ENCODE measurements at regions not wholly inside any gene's neighbourhood (a gene's known extent, or its start where the extent isn't known, plus 50 kb on each side); places are given as distances from the start of the nearest gene placed in this dataset.

- H3K4me3 ChIP-seq (replicated peaks in 1 of 3; ENCODE audit: insufficient read depth in 1 of 3, low read depth in 1 of 3, low read length in 3 of 3) = no peak overlapping the region
- H3K4me2 ChIP-seq (ENCODE audit: insufficient read depth, low read length) = no peak overlapping the region
- dilution Hi-C loops (cut with MboI; ENCODE audit: extremely low pct_ligation_motif_present, low sequenced_read_pairs) = no loop called here
- H4K20me1 ChIP-seq (replicated peaks; ENCODE audit: control insufficient read depth, extremely low read depth, insufficient read depth, low read length) = no peaks in the 10 kb centered on the region
- no TSS peak for BruUV-seq (replicated peaks)
- no peaks in the 10 kb centered on the region for H3K9me1 ChIP-seq (replicated peaks; ENCODE audit: control insufficient read depth, extremely low read depth, insufficient read depth, low read length)
- no peaks in the 10 kb centered on the region for H3K9me3 ChIP-seq (replicated peaks; ENCODE audit: control insufficient read depth, insufficient read depth, low read length)
- no peak overlapping the region for H3K27ac ChIP-seq (ENCODE audit: insufficient read depth, low read depth, low read length)
- no peak overlapping the region for H3K9ac ChIP-seq (replicated peaks; ENCODE audit: extremely low read depth, insufficient read depth, low read length)
- no peak for DNase-seq (ENCODE audit: low read depth, low spot score)
- ChIA-PET CTCF (interaction anchor here (0.6 kb wide), 1 partner anchor 19 kb away, joined by 3 read pairs; no protein-coding TSS in a partner anchor), POLR2A (no interaction called here)
- no peak overlapping the region for H2AFZ ChIP-seq (ENCODE audit: low read depth, low read length)
- H3K79me2 ChIP-seq (ENCODE audit: control insufficient read depth, insufficient read depth, low read length) = no peaks in the 10 kb centered on the region
- H3K36me3 ChIP-seq (ENCODE audit: control insufficient read depth in 2 of 2, extremely low read depth in 1 of 2, insufficient read depth in 2 of 2, low read length in 2 of 2) = no peaks in the 10 kb centered on the region
- no peaks in the 10 kb centered on the region for H3K27me3 ChIP-seq (ENCODE audit: control insufficient read depth in 2 of 2, insufficient read depth in 2 of 2, low read length in 2 of 2)
- H3K4me1 ChIP-seq (ENCODE audit: control insufficient read depth, extremely low read depth, insufficient read depth, low read length) = peaks cover 19% of the 10 kb centered on the region
- no peak for FAIRE-seq
- intact Hi-C loops (cut with micrococcal nuclease) = no loop called here
- TF ChIP-seq FOS (IDR thresholded peaks at IDR 0.05; ENCODE audit: borderline replicate concordance, insufficient read depth, low read length) (no peak), MYC (IDR thresholded peaks at IDR 0.05; ENCODE audit: low read depth, low read length) (no peak), EZH2 (IDR thresholded peaks at IDR 0.05; ENCODE audit: borderline replicate concordance, low read depth, low read length, severe bottlenecking) (no peak), CTCF (IDR thresholded peaks at IDR 0.05; ENCODE audit: extremely low read depth in 1 of 2, insufficient read depth in 1 of 2, low read depth in 1 of 2, low read length in 2 of 2) (no peak), GATA2 (IDR thresholded peaks at IDR 0.05; ENCODE audit: insufficient read depth, insufficient read length, low read depth, low read length) (no peak), POLR2AphosphoS5 (IDR thresholded peaks at IDR 0.05; ENCODE audit: insufficient read depth, low read depth, low read length) (no peak), JUN (IDR thresholded peaks at IDR 0.05; ENCODE audit: borderline replicate concordance, insufficient read depth, insufficient read length, low read depth) (no peak), MAX (IDR thresholded peaks at IDR 0.05; ENCODE audit: insufficient read depth, insufficient read length) (no peak), POLR2A (IDR thresholded peaks at IDR 0.05; ENCODE audit: low read depth, low read length) (no peak)
These were observed 1283.7 kb downstream of the PCDH9 start for GRCh38 chr13:65946387-65946786.

All from endothelial cell of umbilical vein (primary cell).